GM12892 (cell line): ENCODE measurements at regions not wholly inside any gene's neighbourhood (a gene's known extent, or its start where the extent isn't known, plus 50 kb on each side); places are given as distances from the start of the nearest gene placed in this dataset.
A peak's percentile ranks its signal among the peaks of the same experiment; 100 is the strongest.

ENCODE experiments used
- DNase-seq: peaks from one replicate; pipeline ENCODE4 v3.0.0; 2011; ENCODE audit not compliant: insufficient read length
- FAIRE-seq: peaks from 2 replicates; lab custom pipeline; 2011; peaks lifted over from hg19 to GRCh38; lab: Jason Lieb, UNC
- POLR2A ChIP-seq: IDR thresholded peaks from 2 replicates; pipeline ENCODE4 v1.6.1; 2011; ENCODE audit warnings: low read depth, low read length, control low read depth
- POLR2AphosphoS5 ChIP-seq: IDR thresholded peaks from 2 replicates; pipeline ENCODE4 v1.6.1; 2011; ENCODE audit warnings: low read depth, low read length, control low read depth
- TAF1 ChIP-seq: IDR thresholded peaks from 2 replicates; pipeline ENCODE4 v1.6.1; 2011; ENCODE audit warnings: low read depth, mild to moderate bottlenecking, control low read depth, low read length, borderline replicate concordance

DNA sequence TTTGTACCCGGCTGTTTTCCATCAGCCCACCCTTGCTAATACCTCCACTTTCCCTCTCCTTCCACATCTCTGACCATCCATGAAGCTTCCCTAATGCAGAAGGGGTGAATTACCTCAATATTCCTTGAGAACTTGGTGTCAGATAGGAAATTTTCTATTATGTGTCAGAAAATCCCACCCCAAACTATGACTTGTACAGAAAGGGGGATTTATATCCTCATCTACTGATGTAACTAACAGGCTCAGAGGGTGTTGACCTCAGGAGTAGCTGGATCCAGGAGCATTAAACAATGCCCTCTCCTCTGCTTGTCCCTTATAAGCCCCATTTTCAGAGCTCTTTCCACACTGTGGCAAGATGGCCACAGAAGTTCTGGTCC lies 242.8 kb upstream of the TLE3 start:
- no peak for DNase-seq
- no peak for FAIRE-seq
- no peak for TF ChIP-seq POLR2AphosphoS5
- TF ChIP-seq POLR2A, result no peak
- no peak for TF ChIP-seq TAF1

GRCh38 chr15:70339571-70340493 lies 242.1 kb upstream of the TLE3 start:
- FAIRE-seq (no peak), DNase-seq (no peak)
- TF ChIP-seq POLR2A (no peak), TAF1 (no peak), POLR2AphosphoS5 (no peak)

- DNase-seq, result no peak
- TF ChIP-seq TAF1 (no peak), POLR2A (no peak), POLR2AphosphoS5 (no peak)
- FAIRE-seq, result no peak
Measured at GRCh38 chr15:70337277-70338186, 239.8 kb upstream of the TLE3 start.

DNA sequence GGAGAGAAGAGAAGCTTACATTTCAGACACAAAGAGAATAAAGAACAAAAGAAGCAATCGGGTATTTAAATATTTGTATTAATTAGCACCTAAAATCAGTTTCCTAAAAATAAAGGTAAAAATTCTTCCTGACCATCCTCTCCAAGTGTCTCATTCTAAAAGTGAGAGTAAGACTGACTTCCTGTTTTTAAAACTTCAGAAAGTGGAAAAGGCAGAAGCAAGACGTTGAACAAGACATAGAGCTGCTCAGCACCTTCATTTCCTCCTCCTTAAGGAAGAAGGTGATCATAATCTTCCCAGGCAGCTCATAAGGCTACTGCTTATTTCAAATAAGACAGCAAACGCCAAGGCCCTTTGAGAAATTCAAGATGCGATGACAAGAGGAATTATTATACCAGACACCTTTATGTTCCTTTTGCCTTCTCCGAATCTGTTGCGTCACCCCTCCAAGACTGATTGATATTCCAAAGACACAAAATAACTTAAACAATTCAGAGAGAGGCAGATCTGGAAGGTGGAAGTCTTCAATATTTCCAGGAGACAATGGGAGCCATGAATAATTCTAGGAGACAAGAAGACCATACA lies 238.8 kb upstream of the TLE3 start:
- FAIRE-seq, result peak; percentile 38
- TF ChIP-seq POLR2A, result no peak
- no peak for TF ChIP-seq TAF1
- TF ChIP-seq POLR2AphosphoS5, result no peak
- DNase-seq, result no peak

DNA sequence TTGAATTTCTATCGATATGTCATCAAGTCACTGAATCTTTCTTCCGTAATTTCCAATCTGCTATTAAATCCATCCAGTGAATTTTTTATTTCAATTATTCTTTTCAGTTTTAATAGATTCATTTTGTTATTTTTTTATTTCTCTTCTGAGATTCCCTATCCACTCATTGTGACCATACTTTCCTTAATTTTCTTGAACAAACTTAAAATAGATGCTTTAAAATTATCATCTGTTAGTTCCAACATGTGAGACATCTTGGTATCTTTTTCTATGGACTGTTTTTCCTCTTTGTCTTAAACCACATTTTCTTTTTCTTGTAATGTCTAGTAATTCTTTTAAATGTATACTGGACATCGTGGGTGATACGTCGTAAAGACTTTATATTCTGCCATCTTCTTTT lies 236.6 kb upstream of the TLE3 start:
- FAIRE-seq (no peak), DNase-seq (no peak)
- no peak for TF ChIP-seq POLR2AphosphoS5
- no peak for TF ChIP-seq POLR2A
- no peak for TF ChIP-seq TAF1

DNA sequence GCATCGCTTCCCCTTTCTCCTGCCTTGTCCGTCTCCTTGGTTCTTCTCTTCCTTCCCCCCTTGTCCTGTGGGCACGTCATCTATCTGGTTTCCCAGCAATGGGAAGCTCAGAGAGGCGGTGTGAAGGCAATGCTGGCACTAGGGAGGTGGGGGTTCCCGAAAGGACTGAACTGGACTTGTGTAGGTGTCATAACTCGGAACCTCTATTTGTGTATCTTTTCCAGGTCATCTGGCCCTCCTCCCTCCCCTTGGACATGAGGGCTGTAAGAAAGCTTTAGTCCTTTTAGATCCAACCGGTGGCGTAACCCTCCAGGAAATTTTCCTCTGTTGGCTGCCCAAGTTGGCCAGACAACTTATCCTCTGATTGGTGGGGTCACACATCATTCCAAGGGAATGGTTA lies 231.5 kb upstream of the TLE3 start:
- FAIRE-seq, result no peak
- TF ChIP-seq TAF1 (no peak), POLR2AphosphoS5 (no peak), POLR2A (no peak)
- no peak for DNase-seq

GRCh38 chr15:70328679-70329115 lies 231.0 kb upstream of the TLE3 start:
- TF ChIP-seq TAF1, result no peak
- no peak for TF ChIP-seq POLR2AphosphoS5
- no peak for FAIRE-seq

GRCh38 chr15:70327856-70328678 lies 230.3 kb upstream of the TLE3 start:
- DNase-seq (no peak), FAIRE-seq (peak; percentile 64)
- no peak for TF ChIP-seq POLR2A
- no peak for TF ChIP-seq POLR2AphosphoS5
- TF ChIP-seq TAF1, result no peak

More at GRCh38 chr15:70328679-70329115, 231.0 kb upstream of the TLE3 start:
- no peak for DNase-seq

GRCh38 chr15:70327328-70327855 lies 229.7 kb upstream of the TLE3 start:
- DNase-seq (no peak), FAIRE-seq (no peak)
- TF ChIP-seq TAF1, result no peak
- no peak for TF ChIP-seq POLR2AphosphoS5

GRCh38 chr15:70324001-70324974 lies 226.6 kb upstream of the TLE3 start:
- DNase-seq (no peak), FAIRE-seq (no peak)

More at GRCh38 chr15:70324001-70324974, 226.6 kb upstream of the TLE3 start:
- TF ChIP-seq POLR2AphosphoS5 (no peak), TAF1 (no peak), POLR2A (no peak)
